Gastrocnemius medialis (tissue), 4 donors: ENCODE measurements at regions not wholly inside any gene's neighbourhood (a gene's known extent, or its start where the extent isn't known, plus 50 kb on each side); places are given as distances from the start of the nearest gene placed in this dataset.

Experiments used
- ATAC-seq, 2 donors: fragments of 150-250 bp; one replicate each; pipeline ENCODE4 v1.9.1; 2016
- DNase-seq, 2 donors: peaks; one replicate each; pipeline ENCODE4 v3.0.0-alpha.2; 2019
- H3K27ac ChIP-seq, 4 donors: fragments of 200-600 bp; sonication (generic); 1 replicate in 1 of 4; 2 replicates in 3 of 4; pipeline ENCODE4 v1.5.1; 2016 to 2018; ENCODE audit warnings: mild to moderate bottlenecking in 2 of 4, moderate library complexity in 1 of 4
- H3K27me3 ChIP-seq, 3 donors: fragments of 200-600 bp; sonication (generic) in 2 of 3; 1 replicate in 1 of 3; 2 replicates in 2 of 3; pipeline versions ENCODE4 v1.5.1 to v1.6.0; 2016 to 2019; ENCODE audit warnings: mild to moderate bottlenecking in 1 of 3, moderate library complexity in 1 of 3
- H3K36me3 ChIP-seq, 2 donors: fragments of 200-600 bp; sonication (generic) in 1 of 2; one replicate each; pipeline ENCODE4 v1.5.1; 2017 to 2018
- H3K4me1 ChIP-seq, 2 donors: fragments of 200-600 bp; sonication (generic) in 1 of 2; one replicate each; pipeline ENCODE4 v1.5.1; 2016 to 2017; ENCODE audit warnings: mild to moderate bottlenecking in 2 of 2
- H3K4me3 ChIP-seq, 4 donors: fragments of 200-600 bp; sonication (generic) in 3 of 4; 1 replicate in 1 of 4; 2 replicates in 3 of 4; pipeline ENCODE4 v1.5.1; 2016 to 2019; ENCODE audit warnings: mild to moderate bottlenecking in 2 of 4
- H3K9me3 ChIP-seq, 3 donors: fragments of 200-600 bp; sonication (generic) in 2 of 3; 1 replicate in 1 of 3; 2 replicates in 2 of 3; pipeline ENCODE4 v1.5.1; 2016 to 2019
- CTCF ChIP-seq, 5 experiments: fragments of 450-650 bp in 3 of 5; fragments of 200-600 bp in 2 of 5; sonication (generic) in 2 of 5; IDR thresholded peaks in 4 of 5; conservative IDR thresholded peaks in 1 of 5; 1 replicate in 4 of 5; 2 replicates in 1 of 5; pipeline ENCODE4 v1.5.1; 2016 to 2019; ENCODE audit warnings: antibody characterized with exemption in 5 of 5, mild to moderate bottlenecking in 3 of 5, moderate library complexity in 3 of 5
- POLR2A ChIP-seq, 2 donors: fragments of 450-650 bp; IDR thresholded peaks; one replicate each; pipeline ENCODE4 v1.6.1; 2017; ENCODE audit warnings: antibody characterized with exemption in 2 of 2, mild to moderate bottlenecking in 2 of 2, moderate library complexity in 2 of 2
- in situ Hi-C, 4 donors: fragments of 200-750 bp; cut with MboI; loops; one replicate each; pipeline versions ENCODE4 v1.15.0 to v1.8.0; 2017; ENCODE audit warnings: low sequenced_read_pairs in 4 of 4
- intact Hi-C: fragments of 100-400 bp; cut with DNase I; formaldehyde crosslinking; loops from one replicate; pipeline ENCODE4 v1.15.1; 2023; ENCODE audit warnings: low total_unique reads

- in situ Hi-C loops: no loop called here
- ATAC-seq: no peak
- H3K4me3 ChIP-seq: no peak overlapping the region
These were observed 62.3 kb upstream of the HIVEP3 start for GRCh38 chr1:41980827-41981653.

GRCh38 chr1:41978986-41979385 lies 60.3 kb upstream of the HIVEP3 start:
- DNase-seq: no peak
- no peak overlapping the region for H3K4me3 ChIP-seq
- no peaks in the 10 kb centered on the region for H3K36me3 ChIP-seq
- no peaks in the 10 kb centered on the region for H3K9me3 ChIP-seq
- no peaks in the 10 kb centered on the region for H3K4me1 ChIP-seq
- H3K27ac ChIP-seq: no peak overlapping the region
- no peaks in the 10 kb centered on the region for H3K27me3 ChIP-seq
- in situ Hi-C loops (no loop called here), intact Hi-C loops (no loop called here)
- no peak for TF ChIP-seq CTCF (IDR thresholded peaks at IDR 0.05 in 4 of 5, conservative IDR thresholded peaks at IDR 0.05 in 1 of 5)
- no peak for TF ChIP-seq POLR2A (IDR thresholded peaks at IDR 0.05)
- ATAC-seq: no peak

More at GRCh38 chr1:41980827-41981653, 62.3 kb upstream of the HIVEP3 start:
- intact Hi-C loops: no loop called here
- TF ChIP-seq CTCF (IDR thresholded peaks at IDR 0.05 in 4 of 5, conservative IDR thresholded peaks at IDR 0.05 in 1 of 5) (no peak), POLR2A (IDR thresholded peaks at IDR 0.05) (no peak)
- no peaks in the 10 kb centered on the region for H3K4me1 ChIP-seq
- H3K27ac ChIP-seq: no peak overlapping the region
- no peaks in the 10 kb centered on the region for H3K36me3 ChIP-seq
- DNase-seq: no peak
- H3K27me3 ChIP-seq: no peaks in the 10 kb centered on the region
- no peaks in the 10 kb centered on the region for H3K9me3 ChIP-seq

DNA sequence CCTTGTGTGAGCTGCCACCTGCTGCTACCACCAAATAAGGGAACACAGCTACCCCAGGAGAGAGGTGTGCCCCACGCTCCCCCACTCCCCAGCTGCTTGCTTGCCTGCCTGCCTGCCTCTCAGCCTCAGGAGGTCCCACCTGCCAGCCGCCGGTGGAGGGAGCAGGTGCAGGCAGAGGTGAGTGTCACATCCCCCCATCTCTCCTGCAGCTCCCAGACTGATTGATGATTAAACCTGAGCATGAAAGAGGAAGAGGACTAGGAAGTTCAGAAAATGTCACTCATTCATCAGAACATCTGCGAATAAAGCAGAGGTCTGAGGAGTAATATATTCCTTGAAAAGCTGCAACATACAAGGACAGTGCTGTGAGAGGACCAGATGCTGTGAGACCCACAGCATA lies 58.6 kb upstream of the HIVEP3 start:
- no peaks in the 10 kb centered on the region for H3K36me3 ChIP-seq
- no peaks in the 10 kb centered on the region for H3K4me1 ChIP-seq
- in situ Hi-C loops (no loop called here), intact Hi-C loops (no loop called here)
- ATAC-seq (no peak), DNase-seq (no peak)
- no peak overlapping the region for H3K27ac ChIP-seq
- no peaks in the 10 kb centered on the region for H3K9me3 ChIP-seq
- no peak for TF ChIP-seq CTCF (IDR thresholded peaks at IDR 0.05 in 4 of 5, conservative IDR thresholded peaks at IDR 0.05 in 1 of 5)
- no peak for TF ChIP-seq POLR2A (IDR thresholded peaks at IDR 0.05)
- no peak overlapping the region for H3K4me3 ChIP-seq
- H3K27me3 ChIP-seq: no peaks in the 10 kb centered on the region

- H3K9me3 ChIP-seq: no peaks in the 10 kb centered on the region
- no peaks in the 10 kb centered on the region for H3K4me1 ChIP-seq
- H3K4me3 ChIP-seq: no peak overlapping the region
- TF ChIP-seq CTCF (IDR thresholded peaks at IDR 0.05 in 4 of 5, conservative IDR thresholded peaks at IDR 0.05 in 1 of 5): no peak
- no peak for TF ChIP-seq POLR2A (IDR thresholded peaks at IDR 0.05)
- no peak overlapping the region for H3K27ac ChIP-seq
- H3K36me3 ChIP-seq: no peaks in the 10 kb centered on the region
- DNase-seq (no peak), ATAC-seq (no peak)
- intact Hi-C loops (no loop called here), in situ Hi-C loops (no loop called here)
- no peaks in the 10 kb centered on the region for H3K27me3 ChIP-seq
These were observed 57.9 kb upstream of the HIVEP3 start for GRCh38 chr1:41976671-41977070.
